Dermis microvascular lymphatic vessel endothelial cell (primary cell): ENCODE measurements at regions not wholly inside any gene's neighbourhood (a gene's known extent, or its start where the extent isn't known, plus 50 kb on each side); places are given as distances from the start of the nearest gene placed in this dataset.

Experiments used
- DNase-seq, 2 donors: peaks; one replicate each; pipeline versions ENCODE4 v3.0.0 to v3.0.0-alpha.2; 2010; ENCODE audit warnings: low read depth in 2 of 2

DNA sequence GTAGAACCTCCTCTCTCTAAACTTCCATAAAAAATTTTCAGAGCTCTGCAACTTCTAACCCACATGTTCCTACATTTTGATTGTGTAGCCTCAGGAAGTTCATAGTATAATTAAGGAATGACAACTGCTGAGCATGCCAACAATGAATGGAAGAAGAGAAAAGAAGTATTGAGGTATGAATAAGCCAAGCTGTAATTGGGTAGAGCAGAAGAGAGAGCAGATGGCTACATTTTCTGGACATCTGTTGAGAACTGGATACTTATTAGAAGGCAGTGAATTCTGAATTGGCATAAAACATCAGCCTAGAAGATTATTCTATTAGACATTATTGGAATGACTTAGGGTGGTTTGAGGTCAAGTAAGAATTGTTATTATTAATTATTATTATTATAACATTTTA lies 728.3 kb upstream of the PHF14 start:
- no peak for DNase-seq

DNA sequence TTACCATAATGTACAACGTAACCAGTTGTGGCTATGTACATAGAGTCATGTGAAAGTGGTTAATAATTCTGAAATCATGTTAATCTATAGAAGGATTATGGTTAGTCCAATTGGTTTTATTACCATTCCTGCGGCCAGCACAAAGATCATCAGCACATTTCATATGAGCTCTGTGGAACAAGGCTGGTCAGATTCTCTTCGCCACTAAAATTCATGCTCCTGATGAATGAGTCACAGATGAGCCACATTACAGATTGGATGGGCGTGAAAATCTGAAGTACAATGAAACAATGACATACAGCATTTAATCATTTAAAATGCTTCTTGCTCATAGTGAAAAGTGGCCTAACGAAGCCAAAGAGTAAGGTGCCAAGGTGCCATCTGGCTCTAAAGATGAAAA lies 716.2 kb upstream of the PHF14 start:
- DNase-seq: no peak

DNA sequence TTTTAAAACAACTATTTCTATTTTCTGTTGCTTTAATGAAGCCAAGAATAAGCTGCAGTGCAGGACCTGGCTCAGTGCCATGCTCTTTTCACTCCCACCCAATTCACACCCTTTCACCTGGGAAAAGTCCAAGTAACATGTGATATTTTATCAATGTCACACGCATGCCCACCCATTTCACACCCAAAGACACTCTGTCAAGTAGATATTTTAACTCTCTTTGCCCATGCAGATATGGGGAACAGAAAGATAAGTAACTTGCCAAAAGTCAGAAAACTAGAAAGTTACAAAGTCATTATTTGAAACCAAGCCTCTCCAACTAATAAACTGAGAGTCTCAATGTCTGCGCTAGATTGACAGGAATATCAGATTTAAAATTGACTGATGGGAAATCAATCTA lies 706.7 kb upstream of the PHF14 start:
- no peak for DNase-seq

DNA sequence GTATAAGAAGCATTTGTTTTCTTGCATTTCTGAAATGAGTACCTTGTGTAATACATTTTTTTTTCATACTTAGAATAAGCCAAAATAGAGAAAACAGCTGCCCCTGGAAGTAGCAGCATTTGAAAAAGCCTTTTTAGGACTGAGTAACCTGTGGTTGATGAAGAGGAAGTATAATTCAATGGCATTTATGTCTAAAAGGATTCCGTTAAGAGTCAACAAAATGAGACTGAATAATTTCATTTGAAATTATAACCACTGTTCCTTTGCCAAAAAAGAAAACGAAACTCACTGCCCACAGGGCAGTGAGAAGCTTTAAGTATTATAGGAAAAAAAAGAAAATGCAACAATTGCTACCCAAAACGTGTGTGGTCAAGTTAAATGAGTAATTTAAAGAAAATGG lies 705.6 kb upstream of the PHF14 start:
- no peak for DNase-seq

DNA sequence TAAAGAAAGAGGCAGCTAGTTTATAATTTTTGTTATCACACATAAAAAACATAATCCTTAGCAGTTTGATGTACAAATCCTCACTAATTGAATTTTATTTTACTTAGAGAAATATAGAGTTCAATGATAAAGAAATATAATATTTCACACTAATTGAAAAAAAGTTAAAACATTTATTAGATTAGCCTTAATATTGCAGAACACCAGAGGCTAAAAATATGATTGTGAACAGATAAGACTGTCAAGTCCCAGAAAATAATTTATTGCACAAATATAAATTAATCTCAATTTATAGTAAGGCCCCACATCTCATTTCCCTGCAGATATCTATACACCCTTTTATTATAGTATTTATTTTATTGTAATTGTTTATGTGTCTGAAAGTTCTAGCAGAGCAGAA lies 690.8 kb upstream of the PHF14 start:
- DNase-seq: no peak

DNA sequence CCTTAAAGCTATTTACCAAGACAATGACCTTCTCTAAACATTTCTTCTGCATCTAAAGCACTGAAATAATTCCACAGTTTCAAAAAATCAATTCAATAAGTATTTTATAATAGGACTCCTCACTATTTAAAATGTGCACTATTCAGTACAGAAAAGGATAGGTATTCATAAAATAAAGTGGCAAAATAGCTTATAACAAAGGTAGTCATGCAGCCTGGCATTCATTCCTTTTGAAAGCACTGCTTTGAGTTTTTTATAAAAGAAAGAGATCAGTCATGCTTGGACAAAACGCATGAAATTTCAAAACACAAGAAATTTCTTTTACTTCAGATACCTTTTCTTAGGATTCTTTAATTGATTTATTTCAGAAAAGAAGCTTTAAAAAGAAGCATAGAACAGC lies 689.7 kb upstream of the PHF14 start:
- no peak for DNase-seq

DNA sequence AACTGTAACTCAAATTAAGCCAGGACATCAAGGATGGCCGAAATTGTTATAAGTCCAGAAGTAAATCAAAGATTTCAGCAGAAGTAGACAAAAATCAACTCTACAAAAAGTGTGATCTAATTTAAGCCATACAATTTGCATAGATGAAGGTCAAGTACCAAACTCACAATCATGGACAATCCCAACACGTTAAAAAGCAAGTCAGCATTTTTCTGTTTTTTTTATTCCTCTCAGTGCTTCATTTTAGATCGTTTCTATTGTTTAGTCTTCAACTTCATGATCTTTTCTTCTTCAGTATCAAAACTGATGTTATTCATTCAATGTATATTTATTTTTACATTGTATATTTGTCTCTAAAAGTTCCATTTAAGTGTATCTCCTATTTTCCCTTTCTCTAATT lies 674.3 kb upstream of the PHF14 start:
- DNase-seq: no peak

DNA sequence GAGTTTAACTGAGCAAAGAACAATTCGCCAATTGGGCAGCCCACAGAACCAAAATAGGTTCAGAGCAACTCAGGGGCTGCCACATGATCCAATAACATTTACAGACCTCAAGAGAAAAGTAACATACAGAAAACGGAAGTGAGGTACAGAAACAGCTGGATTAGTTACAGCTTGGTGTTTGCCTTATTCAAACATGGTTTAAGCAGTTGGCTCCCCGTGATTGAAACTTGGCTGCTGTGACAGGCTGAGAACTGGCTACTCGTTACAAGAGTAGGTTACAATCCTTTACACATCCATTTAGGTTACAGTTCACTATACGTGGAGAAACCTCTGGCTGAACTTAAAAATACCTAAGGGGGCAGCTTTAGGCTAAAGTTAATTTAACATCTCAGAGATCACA lies 673.1 kb upstream of the PHF14 start:
- no peak for DNase-seq

DNA sequence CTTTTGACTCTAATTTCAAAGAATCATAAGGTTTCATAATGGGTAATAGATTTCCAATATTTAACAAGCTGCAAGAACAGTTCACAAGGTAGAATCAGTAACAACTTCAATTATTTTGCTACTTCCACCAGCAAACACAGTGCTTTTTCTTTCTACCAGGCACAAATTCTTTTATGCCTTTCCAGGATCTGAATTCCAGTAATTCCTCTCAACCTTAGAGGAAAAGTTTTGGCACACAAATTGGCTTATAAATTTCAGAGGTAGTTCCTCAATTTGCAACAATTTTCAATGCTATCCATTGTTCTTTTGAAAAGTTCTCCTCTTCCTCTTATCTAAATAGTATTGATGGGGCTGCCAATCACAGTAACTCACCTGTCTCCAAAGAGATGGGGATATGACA lies 665.4 kb upstream of the PHF14 start:
- DNase-seq: no peak

DNA sequence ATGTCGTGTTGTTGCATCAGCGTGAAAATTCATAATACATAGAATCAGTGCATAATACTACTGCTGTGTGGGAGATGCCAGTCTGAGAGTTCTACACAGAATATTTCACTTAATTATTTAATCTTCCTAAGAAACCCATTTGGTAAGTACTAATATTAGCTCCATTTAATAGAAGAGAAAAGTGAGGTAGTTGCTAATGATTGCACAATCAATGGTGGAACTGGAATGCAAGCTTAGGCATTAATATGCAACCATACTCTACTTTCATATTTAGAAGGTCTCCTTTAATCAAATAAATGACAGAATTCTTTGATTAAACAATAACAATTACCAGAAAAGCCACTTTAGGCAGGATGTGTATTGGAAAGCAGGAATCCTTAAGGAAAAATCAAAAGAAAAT lies 660.7 kb upstream of the PHF14 start:
- DNase-seq: no peak

DNA sequence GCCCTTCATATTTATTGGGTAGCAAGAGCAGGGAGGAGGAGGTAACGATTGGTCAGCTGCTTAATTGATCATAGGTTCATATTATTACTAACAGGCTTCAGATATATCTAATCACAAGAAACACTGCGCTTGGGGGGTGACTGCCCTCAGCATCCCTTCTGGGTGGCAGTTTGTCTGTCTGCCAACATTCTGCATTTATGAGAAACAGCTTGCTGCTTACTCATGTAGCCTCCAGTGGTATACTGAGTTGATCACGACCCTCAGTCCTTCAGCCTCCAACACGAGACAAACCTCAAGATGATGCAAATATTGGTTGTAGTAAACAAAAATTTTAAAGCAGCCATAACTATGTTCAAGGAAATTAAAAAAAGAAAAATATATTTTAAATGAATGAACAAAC lies 657.8 kb upstream of the PHF14 start:
- DNase-seq: no peak

DNA sequence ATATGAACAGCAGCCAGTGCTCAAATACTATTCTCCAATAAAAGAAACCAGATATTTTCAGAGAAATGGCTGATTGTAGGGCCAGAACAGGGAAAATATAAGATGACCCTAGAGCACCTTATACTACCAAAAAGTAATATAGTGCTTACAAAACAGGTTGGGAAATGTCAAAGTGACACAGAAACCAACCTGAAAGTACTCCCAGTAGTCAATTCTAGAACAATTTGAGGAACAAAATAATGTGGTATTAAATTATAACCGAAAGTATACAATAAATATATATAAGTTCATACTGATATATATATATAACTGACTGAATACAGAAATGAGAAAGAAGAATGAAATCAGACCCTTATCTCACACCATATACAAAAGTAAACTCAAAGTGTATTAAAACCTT lies 657.2 kb upstream of the PHF14 start:
- no peak for DNase-seq

DNA sequence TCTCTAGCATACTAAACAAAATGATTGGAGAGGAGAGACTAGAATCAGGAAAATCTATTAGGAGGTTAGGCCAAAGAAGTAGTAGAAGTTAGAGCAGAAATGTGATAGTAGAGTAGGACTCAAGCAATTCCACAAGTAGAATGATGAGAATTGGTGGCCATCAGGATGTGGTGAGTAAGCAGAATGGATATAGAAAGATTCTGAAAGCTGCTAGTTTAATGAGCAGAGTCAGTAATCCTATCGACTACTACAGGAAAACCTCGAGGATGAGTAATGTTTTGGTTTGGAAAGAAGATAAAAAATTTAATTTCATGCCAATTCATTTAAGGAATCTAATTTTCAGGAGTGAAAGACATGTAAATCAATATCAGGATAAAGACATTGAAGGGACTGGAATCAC lies 648.3 kb upstream of the PHF14 start:
- no peak for DNase-seq

DNA sequence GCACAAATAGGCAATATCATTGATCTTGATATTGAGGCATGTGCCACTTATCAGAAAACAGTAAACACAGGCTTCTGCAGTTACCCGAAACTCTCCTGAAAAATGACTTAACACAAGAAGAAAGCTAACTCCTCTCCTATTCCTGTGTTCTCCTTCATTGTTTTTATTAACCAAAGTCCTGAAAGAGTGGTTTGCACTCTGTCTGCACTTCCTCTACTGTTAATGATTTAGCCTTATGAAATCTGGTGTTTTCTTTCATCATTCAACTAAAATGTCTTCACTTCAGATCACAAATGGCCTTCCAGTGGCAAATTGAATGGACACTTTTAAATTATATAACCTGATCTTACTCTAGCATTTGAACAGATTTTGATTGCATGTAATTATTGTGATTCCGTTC lies 630.6 kb upstream of the PHF14 start:
- DNase-seq: no peak

DNA sequence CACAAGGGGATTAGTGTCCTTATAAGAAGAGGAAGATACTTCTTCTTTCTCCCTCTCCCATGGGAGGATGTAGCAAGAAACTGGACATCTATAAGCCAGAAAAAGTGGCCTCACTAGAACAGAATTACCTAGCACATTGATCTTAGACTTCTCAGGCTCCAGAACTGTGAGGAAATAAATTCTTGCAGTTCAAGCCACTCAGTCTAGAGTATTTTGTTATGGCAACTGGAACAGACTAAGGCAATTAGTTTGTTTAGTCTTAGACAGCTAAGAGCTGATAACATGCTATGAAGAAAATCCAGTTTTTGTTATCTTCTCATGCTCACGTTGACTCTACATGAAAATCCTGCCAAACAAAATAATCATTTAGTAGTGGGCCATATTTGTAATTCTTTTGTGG lies 627.6 kb upstream of the PHF14 start:
- DNase-seq: no peak

DNA sequence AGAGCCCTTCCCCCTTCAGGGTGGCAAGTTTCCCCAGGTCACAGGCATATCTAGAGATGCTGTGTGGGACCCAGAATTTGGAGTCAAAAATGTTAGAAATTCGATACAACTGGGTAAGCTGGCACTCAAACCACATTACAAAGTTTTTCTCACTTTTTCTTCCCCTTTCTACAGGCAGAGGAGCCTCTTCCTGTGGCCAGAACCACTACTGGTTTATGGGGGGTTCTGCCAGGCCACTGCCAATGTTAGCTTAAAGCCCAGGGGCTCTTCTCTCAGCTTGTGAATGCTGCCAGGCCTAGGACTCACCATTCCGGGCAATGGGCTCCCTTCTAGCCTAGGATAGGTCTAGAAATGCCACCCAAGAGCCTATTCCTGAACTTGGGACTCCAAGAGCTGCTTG lies 617.9 kb upstream of the PHF14 start:
- DNase-seq: no peak

DNA sequence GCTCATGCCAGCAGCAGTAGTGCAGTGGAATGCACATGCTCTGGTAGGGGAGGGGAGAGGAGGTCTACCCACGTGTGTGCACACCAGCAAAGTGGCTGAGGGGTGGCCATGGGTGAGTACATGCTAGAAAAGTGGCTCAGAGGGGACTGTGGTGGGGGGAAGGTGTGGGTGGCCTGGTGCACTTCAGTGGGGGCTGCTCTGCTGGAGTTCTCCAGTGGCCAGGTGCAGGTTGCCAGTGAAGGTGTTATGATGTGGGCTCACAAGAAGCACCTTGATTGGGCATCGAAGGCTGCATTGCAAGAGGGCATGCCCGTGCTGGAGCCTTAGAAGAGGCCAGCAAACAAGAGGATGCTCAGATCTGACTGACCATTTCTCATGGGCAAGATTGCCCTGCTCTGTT lies 613.6 kb upstream of the PHF14 start:
- no peak for DNase-seq

DNA sequence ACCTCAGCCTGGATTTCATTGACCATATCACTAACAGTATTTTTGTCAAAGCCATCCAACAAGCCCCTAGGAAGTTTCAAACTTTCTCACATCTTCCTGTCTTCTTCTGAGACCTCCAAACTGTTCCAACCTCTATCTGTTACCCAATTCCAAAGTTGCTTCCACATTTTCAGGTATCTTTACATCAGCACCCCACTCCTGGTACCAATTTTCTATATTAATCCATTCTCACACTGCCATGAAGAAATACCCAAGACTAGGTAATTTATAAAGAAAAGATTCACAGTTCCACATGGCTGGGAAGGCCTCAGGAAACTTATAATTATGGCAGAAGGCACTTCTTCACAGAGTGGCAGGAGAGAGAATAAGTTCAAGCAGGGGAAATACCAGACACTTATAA lies 571.9 kb upstream of the PHF14 start:
- no peak for DNase-seq

DNA sequence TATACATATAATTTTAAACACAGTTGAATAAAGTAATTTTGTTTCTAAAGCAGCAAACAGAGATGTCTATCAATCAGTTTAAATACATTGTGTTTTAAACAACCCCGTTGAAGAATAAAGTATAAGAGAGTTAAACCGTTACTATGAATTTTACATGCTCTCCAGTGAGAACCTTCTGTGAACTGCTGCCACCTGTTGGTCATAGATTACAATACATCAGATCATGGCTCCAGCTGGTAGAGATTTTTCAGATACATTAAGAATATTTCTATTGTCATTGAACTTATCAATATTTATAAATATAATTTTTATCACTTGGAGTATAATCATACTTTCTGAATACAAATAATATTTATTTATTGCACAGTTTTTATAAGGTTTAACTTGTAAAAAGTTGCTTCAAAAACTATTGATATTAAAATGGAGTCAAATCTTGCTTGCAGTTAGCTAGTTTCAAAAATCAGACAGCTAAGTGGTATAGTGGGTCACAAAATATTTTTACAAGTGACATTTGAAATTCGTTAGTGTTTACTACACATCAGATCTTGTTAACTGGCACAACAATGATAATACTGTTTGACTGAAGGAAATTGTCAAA lies 561.2 kb upstream of the PHF14 start:
- peak; percentile 15 to 39 for DNase-seq

DNA sequence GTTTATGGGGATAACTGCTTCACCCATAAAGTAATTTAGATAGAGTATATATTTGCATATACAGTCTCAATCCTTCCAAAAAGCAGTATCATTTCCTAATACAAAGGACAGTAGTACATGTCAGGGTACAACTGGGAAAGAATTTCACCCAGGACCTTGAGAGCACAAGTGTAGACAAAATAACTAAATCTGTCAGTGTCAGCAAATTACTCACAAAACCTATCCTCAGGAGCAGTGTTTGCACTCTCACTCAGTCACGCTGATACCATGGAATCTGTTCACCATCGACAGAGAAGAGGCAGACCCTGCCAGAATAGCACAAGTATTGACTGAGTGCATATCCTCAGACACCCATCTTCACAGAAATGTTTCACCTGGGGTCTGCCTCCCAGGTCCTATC lies 554.7 kb upstream of the PHF14 start:
- no peak for DNase-seq

DNA sequence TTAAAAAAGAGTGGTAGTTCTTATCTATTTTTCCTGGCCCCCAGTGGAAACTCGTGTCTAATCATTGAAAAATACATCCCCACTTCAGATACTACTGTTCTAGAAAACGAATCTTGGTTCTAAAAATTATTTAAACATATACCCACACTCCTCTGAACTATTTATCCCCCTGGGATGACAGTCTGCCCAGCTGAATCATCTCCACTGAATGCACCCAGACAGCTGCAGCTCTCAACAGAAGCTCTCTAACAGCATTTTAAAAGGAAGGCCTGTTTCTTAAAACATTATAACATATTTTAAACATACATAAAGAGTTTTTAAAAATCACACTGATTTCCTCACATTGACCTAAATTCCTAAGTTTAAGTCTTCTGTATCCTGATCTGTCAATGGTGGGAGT lies 544.6 kb upstream of the PHF14 start:
- no peak for DNase-seq

DNA sequence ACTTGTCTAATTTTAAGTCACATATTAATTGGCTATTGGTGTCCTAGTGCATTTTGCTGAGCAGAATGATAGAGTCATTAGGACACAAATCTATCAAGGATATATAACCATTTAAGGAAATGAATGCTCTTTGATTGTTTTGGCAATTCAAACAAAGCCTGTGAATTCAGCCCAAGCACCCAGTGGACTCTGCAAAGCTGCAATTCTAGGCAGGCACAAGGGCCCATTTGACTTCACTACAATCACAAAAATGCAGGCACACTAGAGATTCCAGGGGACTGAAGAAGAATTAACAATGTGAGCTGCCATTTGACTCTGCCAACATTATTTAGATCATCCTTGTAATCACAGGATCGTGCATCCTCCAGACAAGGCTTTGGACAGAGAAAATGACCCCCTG lies 544.2 kb upstream of the PHF14 start:
- DNase-seq: no peak

DNA sequence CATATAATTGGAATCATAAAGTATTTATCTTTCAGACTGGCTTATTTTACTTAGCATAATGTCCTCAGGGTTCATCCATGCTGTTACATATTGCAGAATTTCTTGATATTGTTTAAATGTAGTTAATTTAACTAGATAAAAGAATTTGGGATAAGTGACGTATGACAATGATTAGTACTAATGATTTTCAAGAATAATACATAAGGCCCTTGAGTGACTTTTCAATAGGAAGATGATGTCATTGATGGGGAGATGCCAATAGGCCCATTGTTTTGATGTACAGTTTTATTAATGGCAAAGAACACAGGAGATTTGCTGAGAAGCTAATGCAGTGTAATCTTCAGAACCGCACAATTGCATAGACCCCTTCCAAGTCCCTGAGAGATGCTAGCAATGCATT lies 537.4 kb upstream of the PHF14 start:
- no peak for DNase-seq

DNA sequence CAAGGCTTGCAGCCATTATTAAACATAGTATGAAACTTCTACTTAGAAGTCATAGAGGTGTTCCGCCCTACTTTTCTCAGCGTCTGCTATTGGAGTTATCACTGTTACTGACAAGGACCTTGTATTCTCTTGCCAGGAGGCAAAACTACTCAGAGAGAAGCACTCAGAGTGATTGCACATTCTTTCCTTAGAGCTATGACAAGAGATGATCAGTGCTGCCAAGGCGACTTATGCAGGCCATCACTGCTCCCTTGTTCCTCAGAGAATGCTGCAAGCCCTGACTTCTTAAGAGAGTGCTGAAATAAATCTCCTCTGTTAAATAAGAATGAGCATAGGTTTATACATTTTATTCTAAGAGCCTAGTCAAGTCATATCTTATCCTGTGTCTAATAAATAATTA lies 534.6 kb upstream of the PHF14 start:
- no peak for DNase-seq

DNA sequence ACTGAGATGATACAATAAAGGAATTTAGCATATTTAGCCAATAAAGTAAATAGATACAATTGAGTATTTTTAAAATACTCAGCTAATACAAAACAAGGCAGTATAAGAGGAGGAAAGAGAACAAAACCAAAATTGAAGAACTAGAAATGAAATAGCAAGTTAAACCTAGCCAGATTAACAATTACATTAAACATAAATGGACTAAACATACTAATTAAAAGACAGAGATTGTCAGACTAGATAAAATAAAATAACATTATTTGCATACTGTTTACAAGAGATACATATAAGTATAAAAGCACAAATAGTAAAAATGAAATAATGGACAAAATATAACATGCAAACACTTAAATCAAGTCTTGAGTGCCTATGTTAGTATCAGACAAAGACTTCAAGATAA lies 517.7 kb upstream of the PHF14 start:
- DNase-seq: no peak
